GM21723 (cell line): ENCODE measurements at regions not wholly inside any gene's neighbourhood (a gene's known extent, or its start where the extent isn't known, plus 50 kb on each side); places are given as distances from the start of the nearest gene placed in this dataset.
"Not testable (repeated sequence)": the region's sequence is repeated elsewhere in the genome, so short reads cannot be mapped to it uniquely, and the experiment has no call there.

Experiments used
- ATAC-seq: cut with Tn5 transposase; IDR thresholded peaks from one replicate; pipeline ENCODE4 v1.9.1; 2021; ENCODE audit warnings: mild to moderate bottlenecking, moderate library complexity; ENCODE audit not compliant: unreplicated experiment

- no peak for ATAC-seq
These were observed 119.7 kb downstream of the GASK1B start for GRCh38 chr4:158053086-158053485.

GRCh38 chr4:158051401-158052235, 121.2 kb downstream of the GASK1B start:
- no peak for ATAC-seq

GRCh38 chr4:158050942-158051341, 121.9 kb downstream of the GASK1B start:
- ATAC-seq = no peak

GRCh38 chr4:158046345-158046744, 126.5 kb downstream of the GASK1B start:
- no peak for ATAC-seq

GRCh38 chr4:158043971-158044618, 128.7 kb downstream of the GASK1B start:
- no peak for ATAC-seq

- no peak for ATAC-seq
These were observed 130.2 kb downstream of the GASK1B start for GRCh38 chr4:158042591-158043030.

GRCh38 chr4:158038718-158039117, 134.1 kb downstream of the GASK1B start:
- ATAC-seq = no peak

GRCh38 chr4:158036998-158037397, 135.8 kb downstream of the GASK1B start:
- no peak for ATAC-seq

GRCh38 chr4:158035662-158036195, 137.1 kb downstream of the GASK1B start:
- no peak for ATAC-seq

- ATAC-seq = no peak
These were observed 139.3 kb downstream of the GASK1B start for GRCh38 chr4:158033416-158034120.

- no peak for ATAC-seq
These were observed 140.0 kb downstream of the GASK1B start for GRCh38 chr4:158032733-158033415.

GRCh38 chr4:158028381-158028780, 144.4 kb downstream of the GASK1B start:
- ATAC-seq = not testable (repeated sequence)

- no peak for ATAC-seq
These were observed 147.7 kb downstream of the GASK1B start for GRCh38 chr4:158025131-158025530.

GRCh38 chr4:158020734-158021346, 152.0 kb downstream of the GASK1B start:
- no peak for ATAC-seq

GRCh38 chr4:158020176-158020575, 152.6 kb downstream of the GASK1B start:
- ATAC-seq = no peak

GRCh38 chr4:158018831-158019230, 154.0 kb downstream of the GASK1B start:
- no peak for ATAC-seq

GRCh38 chr4:158018221-158018830, 154.5 kb downstream of the GASK1B start:
- no peak for ATAC-seq

GRCh38 chr4:158016511-158016910, 156.3 kb downstream of the GASK1B start:
- no peak for ATAC-seq

- ATAC-seq = no peak
These were observed 157.6 kb downstream of the GASK1B start for GRCh38 chr4:158015241-158015640.

- no peak for ATAC-seq
These were observed 159.0 kb downstream of the GASK1B start for GRCh38 chr4:158013858-158014257.
